Parathyroid adenoma (tissue), 2 donors: ENCODE measurements at regions not wholly inside any gene's neighbourhood (a gene's known extent, or its start where the extent isn't known, plus 50 kb on each side); places are given as distances from the start of the nearest gene placed in this dataset.

ENCODE experiments used
- H2AFZ ChIP-seq: fragments of 300-600 bp; sonication (generic); one replicate; pipeline ENCODE4 v1.7.0; 2017; ENCODE audit warnings: antibody characterized with exemption, mild to moderate bottlenecking
- H3K27ac ChIP-seq: fragments of 300-600 bp; sonication (generic); one replicate; pipeline ENCODE4 v1.7.0; 2017
- H3K27me3 ChIP-seq: fragments of 300-600 bp; sonication (generic); one replicate; pipeline ENCODE4 v1.7.0; 2017; ENCODE audit warnings: low read length; ENCODE audit not compliant: control insufficient read depth, insufficient read depth
- H3K36me3 ChIP-seq: fragments of 300-600 bp; sonication (generic); one replicate; pipeline ENCODE4 v1.7.0; 2017; ENCODE audit warnings: low read length; ENCODE audit not compliant: control insufficient read depth, insufficient read depth
- H3K4me1 ChIP-seq: fragments of 300-600 bp; sonication (generic); one replicate; pipeline ENCODE4 v1.7.0; 2017; ENCODE audit warnings: control low read depth
- H3K4me2 ChIP-seq: fragments of 300-600 bp; sonication (generic); one replicate; pipeline ENCODE4 v1.7.0; 2017; ENCODE audit warnings: low read length
- H3K4me3 ChIP-seq: fragments of 300-600 bp; sonication (generic); one replicate; pipeline ENCODE4 v1.7.0; 2017; ENCODE audit warnings: low read depth, low read length
- H3K79me2 ChIP-seq: fragments of 300-600 bp; sonication (generic); one replicate; pipeline ENCODE4 v1.7.0; 2017; ENCODE audit warnings: control low read depth
- H3K9ac ChIP-seq: fragments of 300-600 bp; sonication (generic); one replicate; pipeline ENCODE4 v1.7.0; 2017; ENCODE audit warnings: mild to moderate bottlenecking
- H3K9me3 ChIP-seq: fragments of 300-600 bp; sonication (generic); one replicate; pipeline ENCODE4 v1.7.0; 2017; ENCODE audit warnings: low read length; ENCODE audit not compliant: control insufficient read depth
- TF ChIP-seq, protein P1 (sequence below): fragments of 300-600 bp; sonication (generic); IDR thresholded peaks from one replicate; pipeline ENCODE4 v1.7.0; 2017; ENCODE audit warnings: antibody characterized with exemption, mild to moderate bottlenecking
- donor health status: primary hyperparathyroidism.

DNA sequence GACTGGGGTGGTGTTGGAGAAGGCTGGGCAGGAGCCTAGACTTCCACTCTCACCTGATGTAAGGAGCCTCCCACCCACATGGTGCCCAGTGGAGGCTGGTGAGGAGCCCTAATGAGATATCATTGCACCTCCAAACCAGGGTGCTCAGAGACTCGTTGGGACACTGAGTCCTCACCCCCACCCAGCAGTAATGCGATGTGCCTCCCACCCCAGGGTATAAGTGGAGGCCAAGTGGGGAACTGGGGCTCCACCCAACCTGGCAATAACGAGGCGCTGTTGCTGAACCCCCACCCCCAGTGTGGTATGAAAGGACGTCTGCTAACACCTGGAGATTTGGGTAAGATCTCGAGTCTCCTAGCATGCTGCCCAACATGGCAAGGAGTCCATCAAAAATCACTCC is 510.2 kb downstream of the PREX1 start:
- no peak overlapping the region for H3K9ac ChIP-seq
- H2AFZ ChIP-seq = no peak overlapping the region
- H3K79me2 ChIP-seq = no peaks in the 10 kb centered on the region
- H3K4me3 ChIP-seq = no peak overlapping the region
- no peaks in the 10 kb centered on the region for H3K27me3 ChIP-seq
- H3K27ac ChIP-seq = no peak overlapping the region
- TF ChIP-seq, protein P1, sequence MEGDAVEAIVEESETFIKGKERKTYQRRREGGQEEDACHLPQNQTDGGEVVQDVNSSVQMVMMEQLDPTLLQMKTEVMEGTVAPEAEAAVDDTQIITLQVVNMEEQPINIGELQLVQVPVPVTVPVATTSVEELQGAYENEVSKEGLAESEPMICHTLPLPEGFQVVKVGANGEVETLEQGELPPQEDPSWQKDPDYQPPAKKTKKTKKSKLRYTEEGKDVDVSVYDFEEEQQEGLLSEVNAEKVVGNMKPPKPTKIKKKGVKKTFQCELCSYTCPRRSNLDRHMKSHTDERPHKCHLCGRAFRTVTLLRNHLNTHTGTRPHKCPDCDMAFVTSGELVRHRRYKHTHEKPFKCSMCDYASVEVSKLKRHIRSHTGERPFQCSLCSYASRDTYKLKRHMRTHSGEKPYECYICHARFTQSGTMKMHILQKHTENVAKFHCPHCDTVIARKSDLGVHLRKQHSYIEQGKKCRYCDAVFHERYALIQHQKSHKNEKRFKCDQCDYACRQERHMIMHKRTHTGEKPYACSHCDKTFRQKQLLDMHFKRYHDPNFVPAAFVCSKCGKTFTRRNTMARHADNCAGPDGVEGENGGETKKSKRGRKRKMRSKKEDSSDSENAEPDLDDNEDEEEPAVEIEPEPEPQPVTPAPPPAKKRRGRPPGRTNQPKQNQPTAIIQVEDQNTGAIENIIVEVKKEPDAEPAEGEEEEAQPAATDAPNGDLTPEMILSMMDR = no peak
- no peaks in the 10 kb centered on the region for H3K4me1 ChIP-seq
- H3K9me3 ChIP-seq = no peaks in the 10 kb centered on the region
- H3K36me3 ChIP-seq = no peaks in the 10 kb centered on the region
- no peak overlapping the region for H3K4me2 ChIP-seq

DNA sequence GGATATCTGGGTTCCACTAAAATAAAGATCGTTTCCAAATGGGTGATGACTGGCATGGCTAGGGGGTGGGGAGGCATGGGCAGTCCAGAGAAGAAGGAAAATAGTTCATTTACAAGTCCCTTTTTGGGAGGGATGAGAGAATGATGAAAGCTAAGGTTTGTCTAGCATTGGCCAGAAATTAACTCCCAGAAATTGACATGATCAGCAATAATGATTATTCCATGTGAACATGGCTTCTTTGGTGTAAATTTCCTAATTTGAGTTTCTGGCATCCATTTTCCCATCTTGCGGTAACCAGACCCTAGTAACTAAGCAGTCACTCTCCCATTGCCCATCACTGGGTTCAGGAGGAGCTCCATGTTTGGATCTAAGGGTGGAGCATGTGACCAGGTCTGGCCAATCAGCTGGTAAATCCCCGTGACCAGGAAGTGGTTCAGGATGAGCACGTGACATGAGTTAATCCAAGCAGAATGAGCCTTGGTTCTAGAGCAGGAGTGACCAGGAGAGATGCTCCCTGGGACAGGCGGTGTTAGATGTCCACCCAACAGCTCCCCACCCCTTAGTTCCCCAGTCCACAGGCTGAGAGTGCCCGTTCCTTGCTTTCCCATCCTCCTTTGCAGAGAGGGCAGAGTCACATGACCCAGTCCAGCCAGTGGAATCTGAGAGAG is 512.7 kb downstream of the PREX1 start:
- Histone ChIP-seq H3K4me2 (no peak overlapping the region), H3K4me3 (no peak overlapping the region), H3K79me2 (no peaks in the 10 kb centered on the region), H3K9ac (no peak overlapping the region), H3K36me3 (no peaks in the 10 kb centered on the region), H3K4me1 (no peaks in the 10 kb centered on the region), H3K9me3 (no peaks in the 10 kb centered on the region), H3K27me3 (no peaks in the 10 kb centered on the region), H3K27ac (no peak overlapping the region), H2AFZ (no peak overlapping the region)
- TF ChIP-seq, protein P1 = no peak

DNA sequence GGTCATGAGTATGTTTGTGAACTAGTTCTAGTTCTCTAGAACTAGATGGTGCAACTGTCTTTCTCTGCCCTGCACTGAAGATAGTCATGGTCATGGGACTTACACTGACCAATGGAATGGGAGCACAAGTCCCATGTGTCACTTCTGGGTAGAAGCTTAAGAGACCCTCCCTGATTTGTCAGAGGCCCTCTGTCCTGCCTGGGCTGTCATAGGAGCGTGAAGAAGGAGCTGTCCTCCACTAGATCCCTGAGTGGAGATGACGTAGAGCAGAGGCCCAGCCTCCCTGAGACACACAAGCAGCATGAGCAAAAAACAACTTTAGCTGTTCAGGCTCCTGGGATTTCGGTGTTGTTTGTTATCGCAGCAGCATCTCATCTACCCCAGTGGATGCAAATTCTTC is 514.5 kb downstream of the PREX1 start:
- Histone ChIP-seq H3K27me3 (no peaks in the 10 kb centered on the region), H3K36me3 (no peaks in the 10 kb centered on the region), H3K4me2 (no peak overlapping the region), H3K4me1 (no peaks in the 10 kb centered on the region), H2AFZ (no peak overlapping the region), H3K9me3 (no peaks in the 10 kb centered on the region), H3K4me3 (no peak overlapping the region), H3K27ac (no peak overlapping the region), H3K79me2 (no peaks in the 10 kb centered on the region), H3K9ac (no peak overlapping the region)
- TF ChIP-seq, protein P1 = no peak

DNA sequence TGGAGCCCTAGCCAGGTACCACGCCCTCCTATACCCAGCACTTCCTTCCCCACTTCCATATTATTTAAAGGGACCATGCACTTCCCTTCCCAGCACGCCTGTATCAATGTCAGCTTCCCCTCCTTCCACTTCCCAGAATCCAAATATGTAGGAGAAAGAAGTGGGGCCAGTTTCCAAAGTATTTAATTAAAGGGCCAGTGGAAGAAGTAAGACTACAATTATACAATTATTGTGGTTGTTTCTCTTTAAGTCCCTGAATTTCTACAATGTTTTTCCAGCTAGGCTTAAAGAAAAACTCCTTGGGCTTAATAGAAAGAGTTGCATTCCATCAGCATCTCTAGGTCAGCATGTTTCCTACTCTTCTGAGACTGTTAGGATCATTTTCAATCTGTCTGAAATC is 515.8 kb downstream of the PREX1 start:
- H3K9me3 ChIP-seq = no peaks in the 10 kb centered on the region
- no peak overlapping the region for H3K9ac ChIP-seq
- no peaks in the 10 kb centered on the region for H3K27me3 ChIP-seq
- H3K4me3 ChIP-seq = no peak overlapping the region
- no peak overlapping the region for H2AFZ ChIP-seq
- H3K79me2 ChIP-seq = no peaks in the 10 kb centered on the region
- H3K4me1 ChIP-seq = no peaks in the 10 kb centered on the region
- TF ChIP-seq, protein P1 = no peak
- H3K36me3 ChIP-seq = no peaks in the 10 kb centered on the region
- no peak overlapping the region for H3K4me2 ChIP-seq
- H3K27ac ChIP-seq = no peak overlapping the region

DNA sequence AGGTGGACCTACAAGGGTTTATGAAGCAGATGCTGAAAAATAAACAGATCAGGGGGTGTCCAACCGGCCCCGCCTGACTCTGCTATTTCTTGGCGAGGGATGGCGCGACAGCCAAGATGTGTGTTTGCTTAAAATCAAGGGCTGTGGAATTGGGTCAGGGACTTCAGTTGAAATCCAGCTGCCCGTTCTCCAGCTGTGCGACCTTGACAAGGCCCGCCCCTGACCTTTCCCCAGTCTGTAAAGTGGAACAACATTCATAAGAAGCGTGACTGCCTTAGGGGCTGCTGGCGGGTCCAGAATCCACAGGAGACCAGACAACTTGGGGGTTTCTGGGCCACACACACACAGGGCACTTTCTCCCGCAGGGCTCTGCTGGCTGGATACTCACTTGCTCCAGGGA is 517.5 kb downstream of the PREX1 start:
- no peak overlapping the region for H3K4me3 ChIP-seq
- no peak overlapping the region for H3K9ac ChIP-seq
- H3K9me3 ChIP-seq = no peaks in the 10 kb centered on the region
- H2AFZ ChIP-seq = no peak overlapping the region
- TF ChIP-seq, protein P1 = no peak
- no peaks in the 10 kb centered on the region for H3K27me3 ChIP-seq
- H3K4me1 ChIP-seq = no peaks in the 10 kb centered on the region
- H3K4me2 ChIP-seq = no peak overlapping the region
- no peaks in the 10 kb centered on the region for H3K36me3 ChIP-seq
- no peaks in the 10 kb centered on the region for H3K79me2 ChIP-seq
- no peak overlapping the region for H3K27ac ChIP-seq
